A549 (cell line): ENCODE measurements at regions not wholly inside any gene's neighbourhood (a gene's known extent, or its start where the extent isn't known, plus 50 kb on each side); places are given as distances from the start of the nearest gene placed in this dataset.

ENCODE experiments used
- ATAC-seq, 2 experiments: fragments of 200-7000 bp in 1 of 2; fragments of >200 bp in 1 of 2; cut with Nextera tagmentation in 1 of 2; cut with Tn5 transposase in 1 of 2; 3 replicates each; pipeline versions ENCODE4 v1.8.0 to v1.9.1; 2018 to 2020; ENCODE audit warnings: mild to moderate bottlenecking in 1 of 2, moderate library complexity in 1 of 2
- CTCF ChIA-PET: fragments of 300-600 bp; sonication (Branson Sonifier 250); formaldehyde crosslinking; extraction: SDS; loops from one replicate; lab custom pipeline; 2021; ENCODE audit warnings: antibody characterized with exemption, inconsistent platforms; lab: Yijun Ruan, JAX
- POLR2A ChIA-PET: fragments of 350-600 bp; formaldehyde crosslinking; extraction: SDS; loops from one replicate; lab custom pipeline; 2021; ENCODE audit warnings: antibody characterized with exemption, inconsistent platforms; lab: Yijun Ruan, JAX
- DNase-seq, 2 experiments: peaks; one replicate each; pipeline versions ENCODE4 v3.0.0 to v3.0.0-alpha.2; 2011 to 2016; ENCODE audit warnings: low read depth in 1 of 2, low spot score in 1 of 2
- FAIRE-seq: peaks from 2 replicates; lab custom pipeline; 2011; peaks lifted over from hg19 to GRCh38; lab: Jason Lieb, UNC
- H3K27ac ChIP-seq, 2 experiments: fragments of >200 bp; sonication (Bioruptor Twin); formaldehyde crosslinking; 3 replicates each; pipeline ENCODE4 v1.5.1; 2016 to 2017
- H3K4me1 ChIP-seq: fragments of >200 bp; sonication (Bioruptor Twin); formaldehyde crosslinking; 3 replicates; pipeline ENCODE4 v1.6.1; 2016
- H3K4me2 ChIP-seq: fragments of >200 bp; sonication (Bioruptor Twin); formaldehyde crosslinking; 3 replicates; pipeline ENCODE4 v1.6.1; 2016
- H3K4me3 ChIP-seq: fragments of >200 bp; sonication (Bioruptor Twin); formaldehyde crosslinking; 3 replicates; pipeline ENCODE4 v1.5.1; 2016
- H3K9me3 ChIP-seq: fragments of >200 bp; sonication (Bioruptor Twin); formaldehyde crosslinking; 3 replicates; pipeline ENCODE4 v1.6.1; 2016
- ATOH8 ChIP-seq: fragments of 250-450 bp; sonication (Bioruptor Pico); IDR thresholded peaks from 2 replicates; pipeline ENCODE4 v1.5.0; 2020; ENCODE audit warnings: low read depth, mild to moderate bottlenecking, moderate library complexity
- CEBPB ChIP-seq, 2 experiments: fragments of >200 bp in 1 of 2; sonication (Bioruptor Twin) in 1 of 2; formaldehyde crosslinking in 1 of 2; IDR thresholded peaks; 2 replicates each; pipeline ENCODE4 v1.6.1; 2012 to 2016
- CHD2 ChIP-seq: fragments of 150-350 bp; IDR thresholded peaks from 2 replicates; pipeline ENCODE4 v1.6.1; 2014; ENCODE audit warnings: low read length; ENCODE audit not compliant: partially characterized antibody
- CTCF ChIP-seq: fragments of >200 bp; sonication (Bioruptor Twin); formaldehyde crosslinking; IDR thresholded peaks from 3 replicates; pipeline ENCODE4 v1.5.1; 2016
- E2F6 ChIP-seq: IDR thresholded peaks from 2 replicates; pipeline ENCODE4 v1.6.1; 2012; ENCODE audit warnings: low read depth, borderline replicate concordance
- EHF ChIP-seq: fragments of 250-450 bp; sonication (Bioruptor Pico); IDR thresholded peaks from 2 replicates; pipeline ENCODE4 v1.5.0; 2020; ENCODE audit warnings: mild to moderate bottlenecking
- ESRRA ChIP-seq: fragments of 150-350 bp; IDR thresholded peaks from 2 replicates; pipeline ENCODE4 v1.6.1; 2014; ENCODE audit warnings: mild to moderate bottlenecking, low read length, borderline replicate concordance
- JUNB ChIP-seq: fragments of >200 bp; sonication (Bioruptor Twin); formaldehyde crosslinking; IDR thresholded peaks from 2 replicates; pipeline ENCODE4 v1.6.1; 2016
- KDM1A ChIP-seq: fragments of 200-600 bp; sonication (generic); IDR thresholded peaks from 2 replicates; pipeline ENCODE4 v1.6.1; 2016; ENCODE audit warnings: low read depth, mild to moderate bottlenecking
- KDM5A ChIP-seq: fragments of 200-600 bp; sonication (generic); IDR thresholded peaks from 2 replicates; pipeline ENCODE4 v1.6.1; 2016; ENCODE audit warnings: antibody characterized with exemption, mild to moderate bottlenecking
- MAX ChIP-seq: IDR thresholded peaks from 2 replicates; pipeline ENCODE4 v1.6.1; 2012
- POLR2A ChIP-seq: IDR thresholded peaks from 2 replicates; pipeline ENCODE4 v1.6.1; 2012; ENCODE audit warnings: mild to moderate bottlenecking, low read length
- SREBF2 ChIP-seq: fragments of 450-650 bp; IDR thresholded peaks from 2 replicates; pipeline ENCODE4 v1.6.1; 2014; ENCODE audit warnings: mild to moderate bottlenecking, moderate library complexity
- TFCP2L1 ChIP-seq: fragments of 250-450 bp; sonication (Bioruptor Pico); IDR thresholded peaks from 2 replicates; pipeline ENCODE4 v1.5.0; 2021; ENCODE audit warnings: mild to moderate bottlenecking
- TP53 ChIP-seq: fragments of 250-450 bp; sonication (Bioruptor Pico); IDR thresholded peaks from 2 replicates; pipeline ENCODE4 v1.5.0; 2021; ENCODE audit warnings: mild to moderate bottlenecking, moderate library complexity
- ZFP36 ChIP-seq: fragments of 450-650 bp; IDR thresholded peaks from 2 replicates; pipeline ENCODE4 v1.6.1; 2014; ENCODE audit warnings: borderline replicate concordance; ENCODE audit not compliant: partially characterized antibody
- ZSCAN20 ChIP-seq: fragments of 250-450 bp; sonication (Bioruptor Pico); IDR thresholded peaks from 2 replicates; pipeline ENCODE4 v1.8.0; 2022; ENCODE audit warnings: mild to moderate bottlenecking, moderate library complexity
- WGBS: methylation state at CpG from one replicate; pipeline ENCODE4 v1.1.6; 2017; ENCODE audit errors: missing lambda C conversion rate; 5-methylcytosine and 5-hydroxymethylcytosine counted together

- POLR2A ChIA-PET, result no interaction called here
- DNase-seq (no peak), FAIRE-seq (no peak), ATAC-seq (no peak)
- CTCF ChIA-PET, result interaction anchor here (0.6 to 1.2 kb wide), 2 partner anchors 23 to 218 kb away, joined by 3 read pairs; no protein-coding TSS in a partner anchor
- Histone ChIP-seq H3K4me3 (no peak overlapping the region), H3K4me1 (no peaks in the 10 kb centered on the region), H3K9me3 (no peaks in the 10 kb centered on the region), H3K4me2 (no peak overlapping the region), H3K27ac (no peak overlapping the region)
- WGBS, result 49% methylated on average over 14 of the region's 19 CpGs
- TF ChIP-seq TFCP2L1 (CRISPR knock-in tag) (no peak), ZFP36 (no peak), ZSCAN20 (CRISPR knock-in tag) (no peak), E2F6 (no peak), SREBF2 (no peak), KDM5A (no peak), TP53 (CRISPR knock-in tag) (no peak), CHD2 (no peak), MAX (no peak), ESRRA (no peak), ATOH8 (CRISPR knock-in tag) (no peak), EHF (CRISPR knock-in tag) (no peak)
Observed at GRCh38 chr22:48760481-48761390, 1066.9 kb downstream of the BRD1 start.

GRCh38 chr22:48758881-48759875 lies 1068.5 kb downstream of the BRD1 start:
- ATAC-seq (no peak), FAIRE-seq (no peak), DNase-seq (no peak)
- WGBS, result 73% methylated on average over 16 of the region's 22 CpGs
- Histone ChIP-seq H3K4me1 (no peaks in the 10 kb centered on the region), H3K27ac (no peak overlapping the region), H3K9me3 (no peaks in the 10 kb centered on the region), H3K4me2 (no peak overlapping the region), H3K4me3 (no peak overlapping the region)
- CTCF ChIA-PET, result no interaction called here
- POLR2A ChIA-PET, result no interaction called here
- TF ChIP-seq ESRRA (no peak), CEBPB (IDR thresholded peaks at IDR 0.05) (no peak), CTCF (no peak), KDM1A (no peak), JUNB (no peak), POLR2A (no peak)
